Mesenchymal stem cell (in vitro differentiated cells and primary cell): ENCODE measurements at regions not wholly inside any gene's neighbourhood (a gene's known extent, or its start where the extent isn't known, plus 50 kb on each side); places are given as distances from the start of the nearest gene placed in this dataset.

Source experiments
- DNase-seq: peaks from one replicate; pipeline ENCODE4 v3.0.0-alpha.2; 2013
- H2AFZ ChIP-seq: one replicate; pipeline ENCODE4 v1.6.1; 2013; ENCODE audit warnings: low read depth, mild to moderate bottlenecking, control low read depth, inconsistent platforms, low read length, moderate library complexity
- H2AK5ac ChIP-seq: 2 replicates; pipeline ENCODE4 v1.6.1; 2013; ENCODE audit warnings: low read length, moderate library complexity, mild to moderate bottlenecking, inconsistent platforms; ENCODE audit not compliant: severe bottlenecking
- H2BK120ac ChIP-seq: one replicate; pipeline ENCODE4 v1.6.1; 2013; ENCODE audit warnings: low read depth, mild to moderate bottlenecking, inconsistent platforms, low read length, moderate library complexity
- H2BK12ac ChIP-seq, 2 experiments: one replicate each; pipeline ENCODE4 v1.6.1; 2013; ENCODE audit warnings: inconsistent platforms in 2 of 2, low read length in 2 of 2, mild to moderate bottlenecking in 2 of 2, moderate library complexity in 2 of 2, control low read depth in 1 of 2
- H2BK15ac ChIP-seq: one replicate; pipeline ENCODE4 v1.6.1; 2013; ENCODE audit warnings: mild to moderate bottlenecking, low read depth, inconsistent platforms; ENCODE audit not compliant: poor library complexity, severe bottlenecking
- H2BK5ac ChIP-seq: 2 replicates; pipeline ENCODE4 v1.6.1; 2013; ENCODE audit warnings: low read depth, mild to moderate bottlenecking, low read length, control low read depth, inconsistent platforms; ENCODE audit not compliant: poor library complexity, severe bottlenecking
- H3K14ac ChIP-seq, 2 experiments: one replicate each; pipeline ENCODE4 v1.6.1; 2013; ENCODE audit warnings: inconsistent platforms in 2 of 2, low read length in 2 of 2, control low read depth in 1 of 2, mild to moderate bottlenecking in 1 of 2, moderate library complexity in 1 of 2
- H3K18ac ChIP-seq, 2 experiments: one replicate each; pipeline ENCODE4 v1.6.1; 2013; ENCODE audit warnings: inconsistent platforms in 2 of 2, low read length in 2 of 2, control low read depth in 1 of 2, low read depth in 1 of 2, mild to moderate bottlenecking in 1 of 2
- H3K23ac ChIP-seq, 2 experiments: one replicate each; pipeline ENCODE4 v1.6.1; 2013; ENCODE audit warnings: inconsistent platforms in 2 of 2, low read length in 2 of 2, mild to moderate bottlenecking in 2 of 2, moderate library complexity in 2 of 2, control low read depth in 1 of 2
- H3K27ac ChIP-seq: 2 replicates; pipeline ENCODE4 v1.5.1; 2013; ENCODE audit warnings: mild to moderate bottlenecking, moderate library complexity, low read length, control low read depth, inconsistent platforms; ENCODE audit not compliant: poor library complexity, severe bottlenecking
- H3K27me3 ChIP-seq, 2 experiments: 2 replicates each; pipeline versions ENCODE4 v1.6.1 to v1.7.0; 2013; ENCODE audit warnings: low read length in 2 of 2, mild to moderate bottlenecking in 2 of 2, moderate library complexity in 2 of 2, control low read depth in 1 of 2, inconsistent platforms in 1 of 2; ENCODE audit not compliant: control insufficient read depth in 1 of 2, insufficient read depth in 1 of 2
- H3K36me3 ChIP-seq, 2 experiments: 2 replicates each; pipeline versions ENCODE4 v1.6.1 to v1.7.0; 2013; ENCODE audit warnings: low read length in 2 of 2, control low read depth in 1 of 2, inconsistent platforms in 1 of 2, low read depth in 1 of 2, mild to moderate bottlenecking in 1 of 2; ENCODE audit not compliant: insufficient read depth in 2 of 2, control insufficient read depth in 1 of 2
- H3K4ac ChIP-seq, 2 experiments: one replicate each; pipeline ENCODE4 v1.6.1; 2013; ENCODE audit warnings: inconsistent platforms in 2 of 2, low read length in 2 of 2, mild to moderate bottlenecking in 2 of 2, moderate library complexity in 2 of 2, control low read depth in 1 of 2, low read depth in 1 of 2
- H3K4me1 ChIP-seq: 2 replicates; pipeline ENCODE4 v1.6.1; 2013; ENCODE audit warnings: low read depth, low read length, control low read depth; ENCODE audit not compliant: control insufficient read depth, insufficient read depth
- H3K4me2 ChIP-seq: 2 replicates; pipeline ENCODE4 v1.6.1; 2013; ENCODE audit warnings: low read length, mild to moderate bottlenecking, inconsistent platforms; ENCODE audit not compliant: poor library complexity, severe bottlenecking
- H3K4me3 ChIP-seq, 2 experiments: 2 replicates each; pipeline versions ENCODE4 v1.5.1 to v1.7.0; 2013; ENCODE audit warnings: low read length in 2 of 2, mild to moderate bottlenecking in 2 of 2, control low read depth in 1 of 2, low read depth in 1 of 2; ENCODE audit not compliant: insufficient read depth in 1 of 2
- H3K79me1 ChIP-seq: replicated peaks from 2 replicates; pipeline ENCODE4 v1.6.1; 2013; ENCODE audit warnings: mild to moderate bottlenecking, control low read depth, low read length, inconsistent platforms; ENCODE audit not compliant: poor library complexity, severe bottlenecking
- H3K9ac ChIP-seq: 2 replicates; pipeline ENCODE4 v1.7.0; 2013; ENCODE audit warnings: mild to moderate bottlenecking, low read length, moderate library complexity
- H3K9me3 ChIP-seq: 2 replicates; pipeline ENCODE4 v1.7.0; 2013; ENCODE audit warnings: mild to moderate bottlenecking, low read length; ENCODE audit not compliant: control insufficient read depth
- H4K8ac ChIP-seq: one replicate; pipeline ENCODE4 v1.6.1; 2013; ENCODE audit warnings: inconsistent platforms, mild to moderate bottlenecking, low read length, moderate library complexity
- H4K91ac ChIP-seq: one replicate; pipeline ENCODE4 v1.6.1; 2013; ENCODE audit warnings: mild to moderate bottlenecking, low read length, inconsistent platforms
- WGBS: methylation state at CpG from one replicate; pipeline ENCODE4 v1.1.7; 2013; ENCODE audit warnings: mixed read lengths; 5-methylcytosine and 5-hydroxymethylcytosine counted together

GRCh38 chr3:135567223-135567622, 398.3 kb upstream of the PPP2R3A start:
- no peaks in the 10 kb centered on the region for H3K9me3 ChIP-seq
- H2AK5ac ChIP-seq = no peak overlapping the region
- no peak overlapping the region for H2BK12ac ChIP-seq
- H2AFZ ChIP-seq = no peak overlapping the region
- no peak overlapping the region for H3K23ac ChIP-seq
- H3K4me3 ChIP-seq = peak overlapping the region in 1 of 2 experiments; percentile 29
- H3K4me2 ChIP-seq = no peak overlapping the region
- no peak overlapping the region for H3K14ac ChIP-seq
- H3K9ac ChIP-seq = no peak overlapping the region
- H3K79me1 ChIP-seq = no peaks in the 10 kb centered on the region
- no peak overlapping the region for H3K27ac ChIP-seq
- no peak for DNase-seq
- H3K4ac ChIP-seq = no peak overlapping the region
- WGBS = 65% methylated on average over 6 of the region's 7 CpGs
- no peaks in the 10 kb centered on the region for H3K27me3 ChIP-seq
- no peak overlapping the region for H2BK5ac ChIP-seq
- no peak overlapping the region for H4K8ac ChIP-seq
- no peak overlapping the region for H3K18ac ChIP-seq
- H3K4me1 ChIP-seq = no peaks in the 10 kb centered on the region
- H2BK120ac ChIP-seq = no peak overlapping the region
- H4K91ac ChIP-seq = no peak overlapping the region
- no peaks in the 10 kb centered on the region for H3K36me3 ChIP-seq
- no peak overlapping the region for H2BK15ac ChIP-seq

GRCh38 chr3:135576751-135577150, 388.8 kb upstream of the PPP2R3A start:
- no peak overlapping the region for H2BK5ac ChIP-seq
- H3K18ac ChIP-seq = no peak overlapping the region
- H2BK120ac ChIP-seq = no peak overlapping the region
- H3K9me3 ChIP-seq = no peaks in the 10 kb centered on the region
- no peak overlapping the region for H3K23ac ChIP-seq
- no peaks in the 10 kb centered on the region for H3K4me1 ChIP-seq
- no peak overlapping the region for H2AK5ac ChIP-seq
- WGBS = 78% methylated on average over 7 of the region's 7 CpGs
- no peak overlapping the region for H2BK15ac ChIP-seq
- no peak overlapping the region for H2AFZ ChIP-seq
- H3K36me3 ChIP-seq = no peaks in the 10 kb centered on the region
- H3K9ac ChIP-seq = no peak overlapping the region
- H4K91ac ChIP-seq = no peak overlapping the region
- no peak overlapping the region for H3K14ac ChIP-seq
- no peak overlapping the region for H3K4ac ChIP-seq
- no peak overlapping the region for H3K4me3 ChIP-seq
- peaks cover 0 to 4% of the 10 kb centered on the region in 2 experiments for H3K27me3 ChIP-seq
- no peak overlapping the region for H2BK12ac ChIP-seq
- H3K27ac ChIP-seq = no peak overlapping the region
- no peak overlapping the region for H4K8ac ChIP-seq
- H3K4me2 ChIP-seq = no peak overlapping the region
- no peaks in the 10 kb centered on the region for H3K79me1 ChIP-seq
- DNase-seq = no peak

- DNase-seq = no peak
- Histone ChIP-seq H2BK15ac (no peak overlapping the region), H4K91ac (no peak overlapping the region), H3K23ac (no peak overlapping the region), H2AK5ac (no peak overlapping the region), H2BK120ac (no peak overlapping the region), H3K9me3 (no peaks in the 10 kb centered on the region), H3K4ac (no peak overlapping the region), H3K4me3 (no peak overlapping the region), H3K9ac (no peak overlapping the region), H3K18ac (no peak overlapping the region), H2AFZ (no peak overlapping the region), H3K14ac (no peak overlapping the region), H3K4me2 (no peak overlapping the region), H2BK12ac (no peak overlapping the region), H3K79me1 (no peaks in the 10 kb centered on the region), H3K36me3 (no peaks in the 10 kb centered on the region), H3K27ac (no peak overlapping the region), H2BK5ac (no peak overlapping the region), H4K8ac (no peak overlapping the region), H3K4me1 (no peaks in the 10 kb centered on the region), H3K27me3 (peaks cover 0 to 2% of the 10 kb centered on the region in 2 experiments)
Measured at GRCh38 chr3:135581806-135582205, 383.7 kb upstream of the PPP2R3A start.

- Histone ChIP-seq H3K9me3 (no peaks in the 10 kb centered on the region), H2BK12ac (no peak overlapping the region), H3K36me3 (no peaks in the 10 kb centered on the region), H3K14ac (no peak overlapping the region), H3K27ac (no peak overlapping the region), H2BK120ac (no peak overlapping the region), H3K27me3 (no peaks in the 10 kb centered on the region), H4K8ac (no peak overlapping the region), H4K91ac (no peak overlapping the region), H2BK5ac (no peak overlapping the region), H2BK15ac (no peak overlapping the region), H3K18ac (no peak overlapping the region), H3K4me3 (no peak overlapping the region), H3K4me2 (no peak overlapping the region), H3K9ac (no peak overlapping the region), H3K23ac (no peak overlapping the region), H3K4ac (no peak overlapping the region), H2AFZ (no peak overlapping the region), H2AK5ac (no peak overlapping the region), H3K79me1 (no peaks in the 10 kb centered on the region), H3K4me1 (no peaks in the 10 kb centered on the region)
- DNase-seq = no peak
- 62% methylated on average over 3 of the region's 3 CpGs for WGBS
Measured at GRCh38 chr3:135582800-135583199, 382.7 kb upstream of the PPP2R3A start.
